ENCODE measurements at regions not wholly inside any gene's neighbourhood (a gene's known extent, or its start where the extent isn't known, plus 50 kb on each side); places are given as distances from the start of the nearest gene placed in this dataset.
"Not testable (repeated sequence)": the region's sequence is repeated elsewhere in the genome, so short reads cannot be mapped to it uniquely, and the experiment has no call there.

DNA sequence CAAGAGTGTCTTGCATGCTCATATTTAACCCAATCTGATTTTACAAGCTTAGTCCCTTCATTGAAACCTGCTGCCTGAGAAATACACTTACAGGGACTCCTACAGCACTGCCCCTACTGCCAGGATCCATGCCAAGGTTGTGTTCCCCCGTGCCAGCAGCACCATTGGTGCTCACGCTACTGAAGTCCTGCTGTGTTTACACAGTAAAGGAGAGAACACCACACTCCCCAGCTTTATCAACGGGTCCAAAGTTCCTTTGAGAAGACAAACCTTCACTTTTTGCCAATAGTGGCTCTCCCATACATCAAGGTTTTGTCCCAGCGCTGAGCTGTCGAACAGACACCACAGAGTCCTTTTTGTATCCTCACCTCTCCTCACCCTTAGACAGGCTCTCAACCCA, 155.1 kb upstream of the WWC1 start:
- TF ChIP-seq, protein P1, sequence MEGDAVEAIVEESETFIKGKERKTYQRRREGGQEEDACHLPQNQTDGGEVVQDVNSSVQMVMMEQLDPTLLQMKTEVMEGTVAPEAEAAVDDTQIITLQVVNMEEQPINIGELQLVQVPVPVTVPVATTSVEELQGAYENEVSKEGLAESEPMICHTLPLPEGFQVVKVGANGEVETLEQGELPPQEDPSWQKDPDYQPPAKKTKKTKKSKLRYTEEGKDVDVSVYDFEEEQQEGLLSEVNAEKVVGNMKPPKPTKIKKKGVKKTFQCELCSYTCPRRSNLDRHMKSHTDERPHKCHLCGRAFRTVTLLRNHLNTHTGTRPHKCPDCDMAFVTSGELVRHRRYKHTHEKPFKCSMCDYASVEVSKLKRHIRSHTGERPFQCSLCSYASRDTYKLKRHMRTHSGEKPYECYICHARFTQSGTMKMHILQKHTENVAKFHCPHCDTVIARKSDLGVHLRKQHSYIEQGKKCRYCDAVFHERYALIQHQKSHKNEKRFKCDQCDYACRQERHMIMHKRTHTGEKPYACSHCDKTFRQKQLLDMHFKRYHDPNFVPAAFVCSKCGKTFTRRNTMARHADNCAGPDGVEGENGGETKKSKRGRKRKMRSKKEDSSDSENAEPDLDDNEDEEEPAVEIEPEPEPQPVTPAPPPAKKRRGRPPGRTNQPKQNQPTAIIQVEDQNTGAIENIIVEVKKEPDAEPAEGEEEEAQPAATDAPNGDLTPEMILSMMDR (IDR thresholded peaks at IDR 0.05; ENCODE audit: unreplicated experiment) = no peak
- Mint-ChIP-seq H3K9me3 (ENCODE audit: unreplicated experiment) (no peaks in the 10 kb centered on the region), H3K27me3 (ENCODE audit: insufficient read depth, unreplicated experiment) (peaks cover 62% of the 10 kb centered on the region), H3K36me3 (ENCODE audit: insufficient read depth, unreplicated experiment) (no peaks in the 10 kb centered on the region), H3K4me1 (ENCODE audit: insufficient read depth, unreplicated experiment) (no peaks in the 10 kb centered on the region), H3K27ac (ENCODE audit: low read depth, unreplicated experiment) (no peak overlapping the region), H3K4me3 (ENCODE audit: unreplicated experiment) (no peak overlapping the region)
- DNase-seq (ENCODE audit: unreplicated experiment) = no peak
- CTCF ChIA-PET = interaction anchor here (0.6 kb wide), 1 partner anchor 314 kb away, joined by 3 read pairs; no protein-coding TSS in a partner anchor
- POLR2A ChIA-PET = no interaction called here
- BruUV-seq (replicated peaks) = no TSS peak
- intact Hi-C loops (cut with micrococcal nuclease) = no loop called here

DNA sequence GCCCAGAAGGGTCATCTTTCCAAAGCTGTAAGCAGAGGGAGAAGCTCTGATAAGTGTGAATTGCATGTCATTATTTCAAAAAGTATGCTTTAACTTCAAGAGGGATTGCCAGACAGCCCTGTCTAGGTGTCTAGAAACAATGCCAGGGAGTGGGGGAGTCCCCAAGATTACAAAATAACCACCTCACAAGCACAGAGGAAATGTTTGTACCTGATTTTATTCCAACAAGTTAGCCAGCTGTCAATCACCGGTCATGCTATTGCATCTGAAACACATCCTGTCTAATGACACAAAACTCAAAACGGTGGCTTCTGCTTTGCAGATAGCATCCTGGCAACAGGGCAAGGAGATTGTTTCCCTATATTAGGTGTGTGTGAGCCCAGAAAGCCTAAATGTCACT, 154.2 kb upstream of the WWC1 start:
- Mint-ChIP-seq H3K27me3 (ENCODE audit: insufficient read depth, unreplicated experiment) (peaks cover 66% of the 10 kb centered on the region), H3K4me1 (ENCODE audit: insufficient read depth, unreplicated experiment) (no peaks in the 10 kb centered on the region), H3K36me3 (ENCODE audit: insufficient read depth, unreplicated experiment) (no peaks in the 10 kb centered on the region), H3K27ac (ENCODE audit: low read depth, unreplicated experiment) (no peak overlapping the region), H3K4me3 (ENCODE audit: unreplicated experiment) (no peak overlapping the region), H3K9me3 (ENCODE audit: unreplicated experiment) (no peaks in the 10 kb centered on the region)
- CTCF ChIA-PET = interaction anchor here (0.6 kb wide), 1 partner anchor 1367 kb away, joined by 3 read pairs; no protein-coding TSS in a partner anchor
- BruUV-seq (replicated peaks) = no TSS peak
- POLR2A ChIA-PET = interaction anchor here (0.8 kb wide), 1 partner anchor 23 kb away, joined by 5 read pairs; no protein-coding TSS in a partner anchor
- TF ChIP-seq, protein P1 (IDR thresholded peaks at IDR 0.05; ENCODE audit: unreplicated experiment) = no peak
- DNase-seq (ENCODE audit: unreplicated experiment) = peak; percentile 26
- intact Hi-C loops (cut with micrococcal nuclease) = no loop called here

DNA sequence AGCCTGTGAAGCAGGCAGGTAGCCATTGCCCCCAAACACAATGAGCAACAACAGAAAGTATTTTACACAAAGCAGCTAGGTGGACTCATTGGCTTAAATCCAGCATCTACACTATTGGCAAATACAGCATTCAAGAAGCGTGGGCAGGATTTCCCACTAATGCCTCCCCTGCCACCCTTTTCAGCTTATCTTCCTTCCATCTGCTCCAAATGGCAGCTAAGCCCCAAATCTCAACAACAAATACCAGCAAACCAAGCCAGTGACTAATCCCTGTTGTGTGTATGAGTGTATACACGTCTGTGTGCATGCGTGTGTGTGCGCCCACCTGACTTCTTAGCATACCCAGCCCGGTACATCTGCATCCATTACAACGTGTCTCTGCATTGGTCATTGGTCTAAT, 151.2 kb upstream of the WWC1 start:
- DNase-seq (ENCODE audit: unreplicated experiment) = no peak
- POLR2A ChIA-PET = no interaction called here
- no peak overlapping the region for H3K4me3 Mint-ChIP-seq (ENCODE audit: unreplicated experiment)
- no peak overlapping the region for H3K27ac Mint-ChIP-seq (ENCODE audit: low read depth, unreplicated experiment)
- TF ChIP-seq, protein P1 (IDR thresholded peaks at IDR 0.05; ENCODE audit: unreplicated experiment) = no peak
- H3K4me1 Mint-ChIP-seq (ENCODE audit: insufficient read depth, unreplicated experiment) = no peaks in the 10 kb centered on the region
- H3K9me3 Mint-ChIP-seq (ENCODE audit: unreplicated experiment) = no peaks in the 10 kb centered on the region
- H3K27me3 Mint-ChIP-seq (ENCODE audit: insufficient read depth, unreplicated experiment) = peaks cover 64% of the 10 kb centered on the region
- intact Hi-C loops (cut with micrococcal nuclease) = no loop called here
- no TSS peak for BruUV-seq (replicated peaks)
- H3K36me3 Mint-ChIP-seq (ENCODE audit: insufficient read depth, unreplicated experiment) = no peaks in the 10 kb centered on the region
- CTCF ChIA-PET = no interaction called here

DNA sequence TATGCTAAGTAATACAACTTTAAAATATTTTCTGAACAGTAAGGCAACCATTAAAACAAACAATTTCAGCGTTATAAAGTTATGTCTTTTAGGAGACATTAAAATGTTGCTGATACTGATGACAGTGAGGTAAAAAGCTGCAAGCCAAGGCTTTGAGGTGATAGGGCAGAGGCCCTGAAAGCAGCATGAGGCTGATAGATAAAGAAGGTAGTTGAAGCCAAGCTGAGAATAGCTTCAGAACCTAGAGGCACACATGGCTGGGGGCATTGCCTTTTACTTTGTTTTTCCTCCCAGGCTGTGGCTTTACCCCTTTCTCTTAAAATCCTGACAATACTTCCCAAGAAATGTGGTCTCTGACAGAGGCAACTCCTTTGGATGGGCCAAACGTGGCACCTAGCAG, 149.0 kb upstream of the WWC1 start:
- Mint-ChIP-seq H3K4me1 (ENCODE audit: insufficient read depth, unreplicated experiment) (no peaks in the 10 kb centered on the region), H3K4me3 (ENCODE audit: unreplicated experiment) (no peak overlapping the region), H3K27me3 (ENCODE audit: insufficient read depth, unreplicated experiment) (peaks cover 42% of the 10 kb centered on the region), H3K9me3 (ENCODE audit: unreplicated experiment) (no peaks in the 10 kb centered on the region), H3K27ac (ENCODE audit: low read depth, unreplicated experiment) (no peak overlapping the region), H3K36me3 (ENCODE audit: insufficient read depth, unreplicated experiment) (no peaks in the 10 kb centered on the region)
- CTCF ChIA-PET = interaction anchor here (0.5 to 0.6 kb wide), 2 partner anchors 12 to 55 kb away, joined by 3 to 4 read pairs; no protein-coding TSS in a partner anchor
- intact Hi-C loops (cut with micrococcal nuclease) = no loop called here
- no TSS peak for BruUV-seq (replicated peaks)
- POLR2A ChIA-PET = no interaction called here
- no peak for DNase-seq (ENCODE audit: unreplicated experiment)
- TF ChIP-seq, protein P1 (IDR thresholded peaks at IDR 0.05; ENCODE audit: unreplicated experiment) = no peak

DNA sequence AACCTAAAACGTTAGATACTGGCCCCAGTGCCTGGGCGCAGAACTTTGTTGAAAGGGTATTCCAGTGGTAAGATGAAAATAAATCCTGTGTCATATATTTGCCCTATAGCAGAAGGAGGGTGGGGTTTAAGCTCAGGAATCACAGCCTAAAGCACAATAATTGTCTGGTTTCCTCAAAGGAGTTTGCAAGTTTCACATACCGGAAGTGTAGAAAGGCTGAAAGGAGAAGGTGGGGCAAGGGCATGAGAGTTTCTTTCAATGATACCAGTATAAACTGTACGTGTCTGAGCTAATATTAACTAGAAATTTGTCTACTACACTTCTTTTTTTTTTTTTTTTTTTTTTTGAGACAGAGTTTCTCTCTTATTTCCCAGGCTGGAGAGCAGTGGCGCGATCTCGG, 147.9 kb upstream of the WWC1 start:
- H3K4me1 Mint-ChIP-seq (ENCODE audit: insufficient read depth, unreplicated experiment); H3K9me3 Mint-ChIP-seq (ENCODE audit: unreplicated experiment); POLR2A ChIA-PET; H3K27ac Mint-ChIP-seq (ENCODE audit: low read depth, unreplicated experiment); DNase-seq (ENCODE audit: unreplicated experiment); H3K4me3 Mint-ChIP-seq (ENCODE audit: unreplicated experiment); intact Hi-C loops (cut with micrococcal nuclease); BruUV-seq (replicated peaks); H3K36me3 Mint-ChIP-seq (ENCODE audit: insufficient read depth, unreplicated experiment): not testable (repeated sequence)
- H3K27me3 Mint-ChIP-seq (ENCODE audit: insufficient read depth, unreplicated experiment) = peaks cover 38% of the 10 kb centered on the region
- CTCF ChIA-PET = interaction anchor here (0.6 to 0.7 kb wide), 2 partner anchors 102 to 553 kb away, joined by 3 to 6 read pairs; no protein-coding TSS in a partner anchor

Data from MCF 10A (cell line).